SK-N-SH (cell line): ENCODE measurements at regions not wholly inside any gene's neighbourhood (a gene's known extent, or its start where the extent isn't known, plus 50 kb on each side); places are given as distances from the start of the nearest gene placed in this dataset.

ENCODE experiments used
- CTCF ChIA-PET: fragments of 300-600, 350-600 bp; formaldehyde crosslinking; extraction: SDS; loops from one replicate; lab custom pipeline; 2021; lab: Yijun Ruan, JAX
- POLR2A ChIA-PET: fragments of 350-600 bp; sonication (Branson Sonifier 250); formaldehyde crosslinking; extraction: SDS; loops from one replicate; lab custom pipeline; 2020; ENCODE audit warnings: antibody characterized with exemption, inconsistent platforms; lab: Yijun Ruan, JAX
- DNase-seq: peaks from one replicate; pipeline ENCODE4 v3.0.0; 2012
- H2AFZ ChIP-seq: fragments of 200-600 bp; sonication (generic); 2 replicates; pipeline ENCODE4 v1.8.1; 2016; ENCODE audit warnings: antibody characterized with exemption, mild to moderate bottlenecking, low read depth
- H3F3A ChIP-seq: fragments of 200-600 bp; sonication (generic); replicated peaks from 2 replicates; pipeline ENCODE3; 2016; ENCODE audit warnings: antibody characterized with exemption, mild to moderate bottlenecking; ENCODE audit not compliant: insufficient read depth
- H3K27ac ChIP-seq, 2 experiments: fragments of 200-500 bp in 1 of 2; fragments of 200-600 bp in 1 of 2; sonication (Bioruptor generic) in 1 of 2; sonication (generic), shearing (Covaris generic) in 1 of 2; 2 replicates each; pipeline versions ENCODE4 v1.5.1 to v1.6.1; 2014 to 2016; ENCODE audit warnings: low read depth in 2 of 2, inconsistent platforms in 1 of 2, low read length in 1 of 2, mild to moderate bottlenecking in 1 of 2, mixed read lengths in 1 of 2
- H3K27me3 ChIP-seq: fragments of 200-600 bp; sonication (generic), shearing (Covaris generic); 2 replicates; pipeline ENCODE4 v1.6.1; 2016; ENCODE audit warnings: mixed run types; ENCODE audit not compliant: insufficient read depth
- H3K36me3 ChIP-seq, 2 experiments: fragments of 200-500 bp in 1 of 2; fragments of 200-600 bp in 1 of 2; sonication (Bioruptor generic) in 1 of 2; sonication (generic) in 1 of 2; replicated peaks in 1 of 2; 2 replicates each; pipeline versions ENCODE3 to v1.5.1; 2014 to 2016; ENCODE audit warnings: low read length in 1 of 2, mild to moderate bottlenecking in 1 of 2; ENCODE audit not compliant: insufficient read depth in 2 of 2, control insufficient read depth in 1 of 2
- H3K4me1 ChIP-seq, 2 experiments: fragments of 200-500 bp in 1 of 2; fragments of 200-600 bp in 1 of 2; sonication (Bioruptor generic) in 1 of 2; sonication (generic), shearing (Covaris generic) in 1 of 2; 2 replicates each; pipeline versions ENCODE4 v1.5.1 to v1.6.1; 2014 to 2016; ENCODE audit warnings: low read depth in 1 of 2, low read length in 1 of 2, mixed run types in 1 of 2; ENCODE audit not compliant: insufficient read depth in 2 of 2, control insufficient read depth in 1 of 2
- H3K4me2 ChIP-seq: fragments of 200-600 bp; sonication (generic), shearing (Covaris generic); 2 replicates; pipeline ENCODE4 v1.6.1; 2017; ENCODE audit warnings: mixed run types
- H3K4me3 ChIP-seq, 2 experiments: fragments of 200-500 bp in 1 of 2; fragments of 200-600 bp in 1 of 2; sonication (Bioruptor generic) in 1 of 2; sonication (generic), shearing (Covaris generic) in 1 of 2; 2 replicates each; pipeline versions ENCODE4 v1.5.1 to v1.8.1; 2014 to 2016; ENCODE audit warnings: low read depth in 2 of 2, inconsistent platforms in 1 of 2, low read length in 1 of 2, mild to moderate bottlenecking in 1 of 2, mixed read lengths in 1 of 2, moderate library complexity in 1 of 2
- H3K79me2 ChIP-seq: fragments of 200-600 bp; sonication (generic); 2 replicates; pipeline ENCODE4 v1.8.1; 2017; ENCODE audit warnings: mild to moderate bottlenecking; ENCODE audit not compliant: insufficient read depth
- H3K9ac ChIP-seq: fragments of 200-600 bp; sonication (generic); 2 replicates; pipeline ENCODE4 v1.6.1; 2017; ENCODE audit warnings: mixed run types
- H3K9me2 ChIP-seq: fragments of 200-600 bp; sonication (generic); 2 replicates; pipeline ENCODE4 v1.6.1; 2017; ENCODE audit warnings: mixed run types
- H3K9me3 ChIP-seq: fragments of 200-600 bp; sonication (generic); 2 replicates; pipeline ENCODE4 v1.6.1; 2017; ENCODE audit warnings: mixed run types, mild to moderate bottlenecking, moderate library complexity
- H4K20me1 ChIP-seq: fragments of 200-600 bp; sonication (generic); 2 replicates; pipeline ENCODE4 v1.6.1; 2017; ENCODE audit warnings: mild to moderate bottlenecking, mixed run types; ENCODE audit not compliant: insufficient read depth
- CHD2 ChIP-seq: fragments of 150-350 bp; IDR thresholded peaks from 2 replicates; pipeline ENCODE4 v1.6.1; 2018; ENCODE audit warnings: low read length; ENCODE audit not compliant: partially characterized antibody
- CTCF ChIP-seq: fragments of 200-600 bp; sonication (generic); IDR thresholded peaks from 2 replicates; pipeline ENCODE4 v1.6.1; 2017; ENCODE audit warnings: antibody characterized with exemption, mild to moderate bottlenecking, moderate library complexity
- EZH2phosphoT487 ChIP-seq: fragments of 200-600 bp; sonication (generic); IDR thresholded peaks from 2 replicates; pipeline ENCODE4 v1.6.1; 2017; ENCODE audit warnings: low read depth, mixed run types, mild to moderate bottlenecking, antibody characterized with exemption, moderate library complexity, borderline replicate concordance
- FOXJ3 ChIP-seq: sonication (generic); formaldehyde crosslinking; IDR thresholded peaks from 2 replicates; pipeline ENCODE4 v1.5.1; 2020; ENCODE audit warnings: mild to moderate bottlenecking, missing genetic modification reagents
- FOXM1 ChIP-seq: IDR thresholded peaks from 2 replicates; pipeline ENCODE4 v1.4.0; 2012; ENCODE audit warnings: low read depth, mild to moderate bottlenecking
- MAX ChIP-seq: IDR thresholded peaks from 2 replicates; pipeline ENCODE4 v1.4.0; 2012; ENCODE audit warnings: low read depth
- MXI1 ChIP-seq: IDR thresholded peaks from 2 replicates; pipeline ENCODE4 v1.6.1; 2012; ENCODE audit warnings: mild to moderate bottlenecking, low read depth, low read length, improper control_type of control experiment
- NRF1 ChIP-seq: IDR thresholded peaks from 2 replicates; pipeline ENCODE4 v1.6.1; 2012; ENCODE audit warnings: low read depth, mild to moderate bottlenecking, low read length
- RAD21 ChIP-seq: IDR thresholded peaks from 2 replicates; pipeline ENCODE4 v1.6.1; 2012; ENCODE audit warnings: mild to moderate bottlenecking, low read length
- REST ChIP-seq: IDR thresholded peaks from 2 replicates; pipeline ENCODE4 v1.6.1; 2012; ENCODE audit warnings: mild to moderate bottlenecking, low read depth, low read length, moderate library complexity
- RFX5 ChIP-seq: IDR thresholded peaks from 2 replicates; pipeline ENCODE4 v1.6.1; 2012; ENCODE audit warnings: mild to moderate bottlenecking, improper control_type of control experiment, low read length
- SIN3A ChIP-seq: IDR thresholded peaks from 2 replicates; pipeline ENCODE4 v1.6.1; 2012; ENCODE audit warnings: low read depth, mild to moderate bottlenecking, low read length, moderate library complexity, borderline replicate concordance
- SMC3 ChIP-seq: IDR thresholded peaks from 2 replicates; pipeline ENCODE4 v1.6.1; 2012; ENCODE audit warnings: low read depth, low read length, improper control_type of control experiment
- ZBTB33 ChIP-seq: IDR thresholded peaks from 2 replicates; pipeline ENCODE4 v1.4.0; 2012; ENCODE audit warnings: low read depth, borderline replicate concordance
- WGBS: methylation state at CpG from one replicate; pipeline ENCODE4 v1.1.6; 2017; ENCODE audit warnings: low lambda C conversion rate; 5-methylcytosine and 5-hydroxymethylcytosine counted together

GRCh38 chr7:79681454-79681853 is 228.0 kb upstream of the MAGI2 start:
- no peaks in the 10 kb centered on the region for H3F3A ChIP-seq
- H3K79me2 ChIP-seq = no peaks in the 10 kb centered on the region
- H3K9me3 ChIP-seq = 0 out of 2 replicates have a peak, but pooled peaks cover 9% of the 10 kb centered on the region
- no peak for TF ChIP-seq ZBTB33
- TF ChIP-seq FOXJ3 (CRISPR knock-in tag) = no peak
- no peak for TF ChIP-seq SIN3A
- TF ChIP-seq SMC3 = no peak
- TF ChIP-seq NRF1 = no peak
- no peak for TF ChIP-seq MAX
- TF ChIP-seq FOXM1 = no peak
- TF ChIP-seq REST = no peak
- no peak for TF ChIP-seq MXI1
- TF ChIP-seq RAD21 = no peak
- TF ChIP-seq EZH2phosphoT487 = no peak
- 0 out of 2 replicates have a peak overlapping the region, but pooled peaks have one; percentile 62 for H2AFZ ChIP-seq
- CTCF ChIA-PET = no interaction called here
- no peaks in the 10 kb centered on the region for H3K9me2 ChIP-seq
- DNase-seq = no peak
- H3K27ac ChIP-seq = no peak overlapping the region
- POLR2A ChIA-PET = no interaction called here
- no peak overlapping the region for H3K4me3 ChIP-seq
- 96% methylated on average over 8 of the region's 8 CpGs for WGBS
- H3K9ac ChIP-seq = no peak overlapping the region
- no peaks in the 10 kb centered on the region for H4K20me1 ChIP-seq
- no peak overlapping the region for H3K4me2 ChIP-seq
- H3K36me3 ChIP-seq = no peaks in the 10 kb centered on the region
- no peaks in the 10 kb centered on the region for H3K27me3 ChIP-seq
- no peaks in the 10 kb centered on the region; a peak in 1 of 4 replicates for H3K4me1 ChIP-seq

- CTCF ChIA-PET = interaction anchor here (0.6 kb wide), 1 partner anchor 45 kb away, joined by 3 read pairs; no protein-coding TSS in a partner anchor
Measured at GRCh38 chr7:79673969-79674368, 220.5 kb upstream of the MAGI2 start.

More at GRCh38 chr7:79673969-79674368, 220.5 kb upstream of the MAGI2 start:
- TF ChIP-seq NRF1 (no peak), RFX5 (no peak), MXI1 (no peak), CHD2 (no peak), CTCF (no peak)
- Histone ChIP-seq H3K9me3 (no peaks in the 10 kb centered on the region), H4K20me1 (no peaks in the 10 kb centered on the region), H3F3A (no peaks in the 10 kb centered on the region), H3K4me3 (no peak overlapping the region), H3K27me3 (no peaks in the 10 kb centered on the region), H3K4me1 (no peaks in the 10 kb centered on the region; a peak in 1 of 4 replicates), H2AFZ (no peak overlapping the region), H3K36me3 (no peaks in the 10 kb centered on the region), H3K9ac (no peak overlapping the region), H3K4me2 (no peak overlapping the region), H3K27ac (no peak overlapping the region), H3K79me2 (no peaks in the 10 kb centered on the region), H3K9me2 (no peaks in the 10 kb centered on the region)
- POLR2A ChIA-PET = no interaction called here
- no peak for DNase-seq
- WGBS = 98% methylated on average over 3 of the region's 3 CpGs
